Activated T-cell treated with anti-CD3 and anti-CD28 coated beads, Interleukin-2, amount 50 U/mL, for 24 hours (primary cell): ENCODE measurements at regions not wholly inside any gene's neighbourhood (a gene's known extent, or its start where the extent isn't known, plus 50 kb on each side); places are given as distances from the start of the nearest gene placed in this dataset.
"Not testable (repeated sequence)": the region's sequence is repeated elsewhere in the genome, so short reads cannot be mapped to it uniquely, and the experiment has no call there.

Experiments
- DNase-seq: peaks from one replicate; pipeline ENCODE4 v3.0.0-alpha.2; 2020
- H3K27ac Mint-ChIP-seq: 2 replicates; pipeline ENCODE4 v1.8.0; 2020; ENCODE audit warnings: mild to moderate bottlenecking, mixed read lengths
- H3K27me3 Mint-ChIP-seq: 2 replicates; pipeline ENCODE4 v1.8.0; 2020; ENCODE audit warnings: mixed read lengths
- H3K36me3 Mint-ChIP-seq: 2 replicates; pipeline ENCODE4 v1.8.0; 2020; ENCODE audit warnings: low read depth, mixed read lengths
- H3K4me1 Mint-ChIP-seq: 2 replicates; pipeline ENCODE4 v1.8.0; 2020; ENCODE audit warnings: low read depth, mixed read lengths
- H3K4me3 Mint-ChIP-seq: 2 replicates; pipeline ENCODE4 v1.8.0; 2020; ENCODE audit warnings: mild to moderate bottlenecking, moderate library complexity, mixed read lengths
- H3K9me3 Mint-ChIP-seq: 2 replicates; pipeline ENCODE4 v1.8.0; 2020; ENCODE audit warnings: mixed read lengths

DNA sequence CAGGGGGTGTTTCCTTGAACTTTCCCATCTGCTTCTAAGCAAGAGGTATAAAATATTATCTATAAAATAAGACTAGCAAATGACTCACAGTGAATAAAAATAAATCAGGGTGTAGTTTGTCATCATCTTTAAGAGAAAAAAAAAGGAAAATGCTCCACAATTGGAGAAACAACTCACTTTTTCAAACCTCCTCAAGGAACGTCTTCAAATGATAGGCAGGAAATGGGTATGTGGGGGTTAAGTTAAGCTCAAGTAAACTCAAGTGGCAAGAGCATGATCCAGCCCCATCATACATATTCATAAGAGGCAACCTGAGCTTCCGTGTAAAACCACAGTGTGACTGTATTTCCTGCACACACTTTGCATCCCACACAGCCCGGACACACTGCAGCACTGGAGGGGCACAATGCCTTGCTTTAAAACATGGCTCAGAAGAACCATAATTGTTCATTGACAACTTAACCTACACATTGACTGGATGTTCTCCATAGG is 58.5 kb upstream of the CEP85L start:
- Mint-ChIP-seq H3K4me3 (peak overlapping the region; percentile 95), H3K9me3 (peaks cover 5% of the 10 kb centered on the region)

DNA sequence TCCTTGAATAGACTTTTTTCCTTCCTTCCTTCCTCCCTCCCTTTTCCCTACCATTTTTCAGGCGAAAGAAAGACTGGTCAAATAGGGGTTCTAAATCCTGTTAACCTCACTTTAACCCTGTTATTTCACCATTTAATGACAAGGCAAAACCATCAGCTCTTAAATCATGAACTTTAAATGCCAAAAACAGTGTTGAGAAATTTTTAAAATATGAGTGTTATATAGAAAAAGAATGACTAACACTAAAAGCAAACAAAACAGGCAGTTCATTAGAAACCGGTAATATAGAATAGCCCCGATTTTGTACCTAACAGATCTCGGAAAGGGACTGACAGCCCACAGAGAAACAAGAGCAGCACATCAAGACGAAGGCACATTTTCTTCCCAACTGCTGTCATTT is 57.4 kb upstream of the CEP85L start:
- Mint-ChIP-seq H3K4me3 (peak overlapping the region; percentile 95), H3K4me1 (peaks cover 85% of the 10 kb centered on the region), H3K36me3 (peaks cover 39% of the 10 kb centered on the region), H3K27me3 (no peaks in the 10 kb centered on the region), H3K27ac (peak overlapping the region; percentile 98), H3K9me3 (peaks cover 5% of the 10 kb centered on the region)
- no peak for DNase-seq

More for the DNA sequence above, 58.5 kb upstream of the CEP85L start:
- H3K4me1 Mint-ChIP-seq, result peaks cover 85% of the 10 kb centered on the region
- peak overlapping the region; percentile 98 for H3K27ac Mint-ChIP-seq
- peak; percentile 69 for DNase-seq
- no peaks in the 10 kb centered on the region for H3K27me3 Mint-ChIP-seq
- H3K36me3 Mint-ChIP-seq, result peaks cover 32% of the 10 kb centered on the region

DNA sequence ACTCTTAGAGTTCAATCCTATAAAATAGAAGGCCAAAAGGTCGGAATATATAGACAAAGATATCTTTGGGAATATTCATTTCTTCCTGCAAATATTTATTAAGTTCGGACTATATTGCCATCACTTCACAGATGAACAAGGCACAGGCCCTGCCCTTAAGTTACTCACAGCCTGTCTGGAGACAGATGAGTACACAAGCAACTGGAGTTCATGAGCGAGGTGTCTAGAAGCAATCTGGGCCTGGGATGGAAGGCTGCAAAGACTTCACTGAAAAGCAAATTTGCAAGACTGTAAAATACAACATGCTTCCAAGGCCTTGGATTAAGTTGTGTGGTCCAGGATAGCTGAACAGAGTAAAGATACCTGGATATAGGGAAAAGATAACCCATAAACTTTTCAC is 56.7 kb upstream of the CEP85L start:
- peaks cover 5% of the 10 kb centered on the region for H3K9me3 Mint-ChIP-seq
- peak overlapping the region; percentile 95 for H3K4me3 Mint-ChIP-seq
- H3K27me3 Mint-ChIP-seq, result no peaks in the 10 kb centered on the region
- peaks cover 39% of the 10 kb centered on the region for H3K36me3 Mint-ChIP-seq
- peak overlapping the region; percentile 98 for H3K27ac Mint-ChIP-seq
- peaks cover 82% of the 10 kb centered on the region for H3K4me1 Mint-ChIP-seq
- DNase-seq, result no peak

- peaks cover 74% of the 10 kb centered on the region for H3K4me1 Mint-ChIP-seq
- no peaks in the 10 kb centered on the region for H3K27me3 Mint-ChIP-seq
- peaks cover 5% of the 10 kb centered on the region for H3K9me3 Mint-ChIP-seq
- no peak for DNase-seq
- H3K27ac Mint-ChIP-seq, result peak overlapping the region; percentile 92
- H3K36me3 Mint-ChIP-seq, result peaks cover 50% of the 10 kb centered on the region
- H3K4me3 Mint-ChIP-seq, result peak overlapping the region; percentile 95
Measured at GRCh38 chr6:118706702-118707101, 55.3 kb upstream of the CEP85L start.

DNA sequence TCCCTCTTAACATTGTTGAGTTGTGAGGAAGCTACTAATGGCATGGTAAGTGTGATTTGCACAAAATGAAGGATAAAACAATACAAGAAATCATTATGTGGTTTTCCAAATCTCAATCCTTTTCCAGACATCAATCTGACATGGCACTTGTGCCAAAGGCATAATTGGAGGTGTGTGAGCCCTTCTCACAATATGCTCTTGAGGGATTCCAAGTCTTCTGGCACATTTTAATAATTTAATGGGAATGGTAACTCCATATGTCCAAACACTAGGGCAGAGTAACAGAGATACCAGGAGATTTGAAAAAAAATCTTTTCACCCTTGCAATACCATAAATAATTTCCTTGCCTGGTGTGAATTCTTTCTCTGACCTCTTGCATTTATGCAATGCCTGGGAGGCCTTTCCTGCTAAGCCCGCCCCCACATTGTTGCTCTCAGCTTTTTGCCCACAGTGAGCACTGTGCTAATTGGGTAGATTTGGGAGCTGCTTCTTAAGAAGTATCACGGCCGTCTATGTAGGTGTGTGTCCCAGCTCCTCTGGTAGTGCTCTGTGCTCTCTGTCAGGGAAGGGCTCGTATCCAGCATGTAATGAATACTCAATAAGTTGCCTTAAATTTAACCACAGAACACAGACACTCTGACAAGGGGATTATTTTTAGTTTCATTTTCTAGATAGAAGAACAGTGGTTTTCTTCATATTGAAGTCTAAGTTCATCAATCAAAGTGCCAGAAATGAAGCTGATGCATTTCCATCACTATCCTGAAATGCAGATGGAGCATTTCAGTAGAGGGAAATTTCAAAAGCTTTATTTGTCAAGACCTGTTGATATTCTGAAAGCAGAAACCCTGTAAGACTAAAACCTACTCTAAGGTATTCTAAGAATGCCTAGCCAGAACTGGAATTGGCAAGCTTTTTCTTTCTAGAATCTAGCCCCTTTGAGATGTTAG is 54.4 kb upstream of the CEP85L start:
- DNase-seq, result no peak
- Mint-ChIP-seq H3K4me1 (peaks cover 74% of the 10 kb centered on the region), H3K27ac (peak overlapping the region; percentile 92), H3K9me3 (peaks cover 2% of the 10 kb centered on the region), H3K4me3 (peak overlapping the region; percentile 95), H3K36me3 (peaks cover 58% of the 10 kb centered on the region), H3K27me3 (no peaks in the 10 kb centered on the region)

GRCh38 chr6:118704915-118705314 is 53.5 kb upstream of the CEP85L start:
- no peak for DNase-seq

DNA sequence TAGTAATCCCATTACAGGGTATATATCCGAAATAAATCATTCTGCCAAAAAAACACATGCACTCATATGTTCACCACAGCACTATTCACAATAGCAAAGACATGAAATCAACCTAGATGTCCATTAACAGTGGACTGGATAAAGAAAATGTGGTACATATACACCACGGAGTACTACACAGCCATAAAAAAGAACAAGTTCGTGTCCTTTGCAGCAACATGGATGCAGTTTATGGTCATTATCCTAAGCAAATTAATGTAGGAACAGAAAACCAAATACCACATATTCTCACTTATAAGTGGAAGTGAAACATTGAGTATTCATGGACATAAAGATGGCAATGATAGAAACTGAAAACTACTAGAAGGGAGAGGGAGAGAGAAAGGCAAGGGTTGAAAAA is 49.9 kb upstream of the CEP85L start:
- not testable (repeated sequence) for H3K4me3 Mint-ChIP-seq, H3K27me3 Mint-ChIP-seq, H3K27ac Mint-ChIP-seq, DNase-seq, H3K9me3 Mint-ChIP-seq
- peaks cover 81% of the 10 kb centered on the region for H3K4me1 Mint-ChIP-seq
- peaks cover 75% of the 10 kb centered on the region for H3K36me3 Mint-ChIP-seq

More at GRCh38 chr6:118704915-118705314, 53.5 kb upstream of the CEP85L start:
- peaks cover 74% of the 10 kb centered on the region for H3K4me1 Mint-ChIP-seq
- H3K36me3 Mint-ChIP-seq, result peaks cover 67% of the 10 kb centered on the region
- H3K9me3 Mint-ChIP-seq, result no peaks in the 10 kb centered on the region
- H3K27ac Mint-ChIP-seq, result peak overlapping the region; percentile 82
- peak overlapping the region; percentile 95 for H3K4me3 Mint-ChIP-seq
- H3K27me3 Mint-ChIP-seq, result no peaks in the 10 kb centered on the region
